Testis (tissue), 2 donors: ENCODE measurements at regions not wholly inside any gene's neighbourhood (a gene's known extent, or its start where the extent isn't known, plus 50 kb on each side); places are given as distances from the start of the nearest gene placed in this dataset.

Experiments used
- DNase-seq: peaks from one replicate; pipeline ENCODE4 v3.0.0-alpha.2; 2019
- H3K27ac ChIP-seq, 2 donors: fragments of 200-600 bp; sonication (generic); one replicate each; pipeline ENCODE4 v1.5.1; 2019
- H3K27me3 ChIP-seq: fragments of 200-600 bp; sonication (generic); one replicate; pipeline ENCODE4 v1.5.1; 2019
- H3K36me3 ChIP-seq: fragments of 200-600 bp; sonication (generic); one replicate; pipeline ENCODE4 v1.5.1; 2017; ENCODE audit warnings: low read depth; ENCODE audit errors: missing control alignments
- H3K4me1 ChIP-seq: fragments of 200-600 bp; sonication (generic); one replicate; pipeline ENCODE4 v1.5.1; 2019
- H3K4me3 ChIP-seq, 2 donors: fragments of 200-600 bp; sonication (generic); one replicate each; pipeline ENCODE4 v1.5.1; 2017 to 2019
- H3K9me3 ChIP-seq: fragments of 200-600 bp; sonication (generic); one replicate; pipeline ENCODE4 v1.5.1; 2017
- CTCF ChIP-seq, 3 experiments: fragments of 450-650 bp in 2 of 3; fragments of 200-600 bp in 1 of 3; sonication (generic) in 1 of 3; IDR thresholded peaks; one replicate each; pipeline ENCODE4 v1.5.1; 2016 to 2019; ENCODE audit warnings: antibody characterized with exemption in 3 of 3, mild to moderate bottlenecking in 2 of 3, moderate library complexity in 1 of 3
- POLR2A ChIP-seq: fragments of 450-650 bp; IDR thresholded peaks from one replicate; pipeline ENCODE4 v1.6.1; 2017; ENCODE audit warnings: antibody characterized with exemption, mild to moderate bottlenecking, moderate library complexity
- WGBS, 2 donors: methylation state at CpG; one replicate each; pipeline ENCODE4 v1.1.5; 2018; 5-methylcytosine and 5-hydroxymethylcytosine counted together
- intact Hi-C: fragments of 100-400 bp; cut with DNase I; formaldehyde crosslinking; loops from one replicate; pipeline ENCODE4 v1.15.1; 2023; ENCODE audit warnings: low total_unique reads

GRCh38 chr4:37742149-37742548 is 56.0 kb upstream of the RELL1 start:
- H3K9me3 ChIP-seq: no peaks in the 10 kb centered on the region
- WGBS, 2 donors: 92 to 100% methylated on average over 1 of the region's 1 CpG
- intact Hi-C loops: no loop called here
- no peak overlapping the region for H3K27ac ChIP-seq
- TF ChIP-seq POLR2A (no peak), CTCF (IDR thresholded peaks at IDR 0.05) (no peak)
- H3K4me3 ChIP-seq: no peak overlapping the region
- no peak for DNase-seq
- no peaks in the 10 kb centered on the region for H3K27me3 ChIP-seq
- no peaks in the 10 kb centered on the region for H3K36me3 ChIP-seq
- no peaks in the 10 kb centered on the region for H3K4me1 ChIP-seq

DNA sequence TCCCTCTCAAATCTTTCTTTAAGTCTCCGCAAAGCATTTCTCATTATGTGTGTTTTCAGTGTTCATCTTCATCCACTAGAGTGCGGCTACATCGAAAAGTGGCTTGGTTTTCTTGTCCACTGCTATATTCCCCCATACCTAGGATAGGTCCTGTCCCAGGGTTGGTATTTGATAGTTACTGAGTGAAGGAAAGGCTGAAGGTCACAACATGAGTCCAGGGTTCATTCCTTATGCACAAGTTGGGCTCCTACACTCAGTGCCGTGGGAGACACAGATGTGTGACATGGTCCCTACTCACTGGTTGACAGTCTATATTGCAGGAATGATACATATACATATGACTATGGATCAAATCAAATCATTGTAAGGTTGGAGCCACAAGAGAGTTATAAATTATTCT is 55.4 kb upstream of the RELL1 start:
- H3K4me1 ChIP-seq: no peaks in the 10 kb centered on the region
- H3K27ac ChIP-seq: no peak overlapping the region
- H3K9me3 ChIP-seq: no peaks in the 10 kb centered on the region
- TF ChIP-seq POLR2A: no peak
- no peak for TF ChIP-seq CTCF (IDR thresholded peaks at IDR 0.05)
- H3K36me3 ChIP-seq: no peaks in the 10 kb centered on the region
- 89 to 95% methylated on average over 4 of the region's 4 CpGs for WGBS, 2 donors
- intact Hi-C loops: no loop called here
- no peaks in the 10 kb centered on the region for H3K27me3 ChIP-seq
- H3K4me3 ChIP-seq: no peak overlapping the region
- DNase-seq: no peak

DNA sequence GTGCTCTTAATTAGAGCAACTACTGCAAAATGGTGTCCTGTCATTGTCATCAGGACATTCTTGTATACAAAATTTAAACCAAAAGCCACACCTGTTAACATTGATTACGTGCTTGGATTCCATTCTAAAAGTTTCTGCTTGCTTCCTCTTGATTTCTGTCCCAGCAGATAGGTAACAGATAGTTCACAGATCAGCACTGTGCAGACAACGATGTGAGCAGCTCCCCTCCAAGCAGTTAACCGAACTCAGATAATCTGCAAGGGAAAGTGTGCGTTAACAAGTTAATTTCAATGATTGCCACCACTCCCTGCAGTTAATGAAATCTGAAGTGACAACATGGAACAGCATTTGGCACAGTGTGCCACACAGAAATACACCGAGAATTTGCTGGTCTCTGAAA is 54.4 kb upstream of the RELL1 start:
- WGBS, 2 donors: 60 to 64% methylated on average over 5 of the region's 5 CpGs
- intact Hi-C loops: no loop called here
- H3K27me3 ChIP-seq: no peaks in the 10 kb centered on the region
- H3K4me1 ChIP-seq: no peaks in the 10 kb centered on the region
- no peaks in the 10 kb centered on the region for H3K9me3 ChIP-seq
- DNase-seq: no peak
- H3K36me3 ChIP-seq: no peaks in the 10 kb centered on the region
- no peak for TF ChIP-seq POLR2A
- TF ChIP-seq CTCF (IDR thresholded peaks at IDR 0.05): no peak
- H3K4me3 ChIP-seq: no peak overlapping the region
- no peak overlapping the region for H3K27ac ChIP-seq

GRCh38 chr4:37737466-37737865 is 51.3 kb upstream of the RELL1 start:
- no peak for DNase-seq
- H3K9me3 ChIP-seq: no peaks in the 10 kb centered on the region

More at GRCh38 chr4:37737466-37737865, 51.3 kb upstream of the RELL1 start:
- Histone ChIP-seq H3K36me3 (no peaks in the 10 kb centered on the region), H3K27ac (no peak overlapping the region), H3K27me3 (no peaks in the 10 kb centered on the region), H3K4me3 (no peak overlapping the region), H3K4me1 (no peaks in the 10 kb centered on the region)
- intact Hi-C loops: no loop called here
- 92 to 93% methylated on average over 4 of the region's 4 CpGs for WGBS, 2 donors
- TF ChIP-seq POLR2A: no peak
- no peak for TF ChIP-seq CTCF (IDR thresholded peaks at IDR 0.05)
